ENCODE measurements at regions not wholly inside any gene's neighbourhood (a gene's known extent, or its start where the extent isn't known, plus 50 kb on each side); places are given as distances from the start of the nearest gene placed in this dataset.

GRCh38 chr2:75324861-75325284 is 125.6 kb upstream of the TACR1 start:
- TF ChIP-seq CTCF (IDR thresholded peaks at IDR 0.05) = no peak
- Histone ChIP-seq H3K4me1 (ENCODE audit: control insufficient read depth in 1 of 2, insufficient read depth in 1 of 2, low read depth in 1 of 2, low read length in 1 of 2) (no peaks in the 10 kb centered on the region), H3K9me3 (no peaks in the 10 kb centered on the region), H3K4me3 (ENCODE audit: low read depth in 1 of 2, low read length in 1 of 2) (no peak overlapping the region), H3K27me3 (no peaks in the 10 kb centered on the region), H3K27ac (no peak overlapping the region), H3K36me3 (no peaks in the 10 kb centered on the region)

GRCh38 chr2:75324141-75324540 is 124.8 kb upstream of the TACR1 start:
- H3K4me1 ChIP-seq (ENCODE audit: control insufficient read depth in 1 of 2, insufficient read depth in 1 of 2, low read depth in 1 of 2, low read length in 1 of 2) = no peaks in the 10 kb centered on the region
- no peaks in the 10 kb centered on the region for H3K9me3 ChIP-seq
- no peaks in the 10 kb centered on the region for H3K36me3 ChIP-seq
- no peak for TF ChIP-seq CTCF (IDR thresholded peaks at IDR 0.05)
- H3K27me3 ChIP-seq = no peaks in the 10 kb centered on the region
- no peak overlapping the region for H3K27ac ChIP-seq
- H3K4me3 ChIP-seq (ENCODE audit: low read depth in 1 of 2, low read length in 1 of 2) = no peak overlapping the region

GRCh38 chr2:75321599-75321922 is 122.2 kb upstream of the TACR1 start:
- no peak for TF ChIP-seq CTCF (IDR thresholded peaks at IDR 0.05)
- Histone ChIP-seq H3K4me3 (ENCODE audit: low read depth in 1 of 2, low read length in 1 of 2) (no peak overlapping the region), H3K4me1 (ENCODE audit: control insufficient read depth in 1 of 2, insufficient read depth in 1 of 2, low read depth in 1 of 2, low read length in 1 of 2) (no peaks in the 10 kb centered on the region), H3K9me3 (no peaks in the 10 kb centered on the region), H3K27me3 (no peaks in the 10 kb centered on the region), H3K36me3 (no peaks in the 10 kb centered on the region), H3K27ac (no peak overlapping the region)

GRCh38 chr2:75320898-75321598 is 121.7 kb upstream of the TACR1 start:
- no peak overlapping the region for H3K4me3 ChIP-seq (ENCODE audit: low read depth in 1 of 2, low read length in 1 of 2)
- H3K36me3 ChIP-seq = no peaks in the 10 kb centered on the region
- no peak overlapping the region for H3K27ac ChIP-seq
- H3K27me3 ChIP-seq = no peaks in the 10 kb centered on the region
- H3K4me1 ChIP-seq (ENCODE audit: control insufficient read depth in 1 of 2, insufficient read depth in 1 of 2, low read depth in 1 of 2, low read length in 1 of 2) = no peaks in the 10 kb centered on the region
- no peaks in the 10 kb centered on the region for H3K9me3 ChIP-seq
- no peak for TF ChIP-seq CTCF (IDR thresholded peaks at IDR 0.05)

GRCh38 chr2:75319951-75320350 is 120.6 kb upstream of the TACR1 start:
- TF ChIP-seq CTCF (IDR thresholded peaks at IDR 0.05) = no peak

More at GRCh38 chr2:75319951-75320350, 120.6 kb upstream of the TACR1 start:
- H3K27me3 ChIP-seq = no peaks in the 10 kb centered on the region
- no peaks in the 10 kb centered on the region for H3K4me1 ChIP-seq (ENCODE audit: control insufficient read depth in 1 of 2, insufficient read depth in 1 of 2, low read depth in 1 of 2, low read length in 1 of 2)
- H3K27ac ChIP-seq = no peak overlapping the region
- no peaks in the 10 kb centered on the region for H3K36me3 ChIP-seq
- no peak overlapping the region for H3K4me3 ChIP-seq (ENCODE audit: low read depth in 1 of 2, low read length in 1 of 2)
- no peaks in the 10 kb centered on the region for H3K9me3 ChIP-seq

Data from neutrophil (primary cell).